ENCODE measurements at regions not wholly inside any gene's neighbourhood (a gene's known extent, or its start where the extent isn't known, plus 50 kb on each side); places are given as distances from the start of the nearest gene placed in this dataset.
"Not testable (repeated sequence)": the region's sequence is repeated elsewhere in the genome, so short reads cannot be mapped to it uniquely, and the experiment has no call there.

DNA sequence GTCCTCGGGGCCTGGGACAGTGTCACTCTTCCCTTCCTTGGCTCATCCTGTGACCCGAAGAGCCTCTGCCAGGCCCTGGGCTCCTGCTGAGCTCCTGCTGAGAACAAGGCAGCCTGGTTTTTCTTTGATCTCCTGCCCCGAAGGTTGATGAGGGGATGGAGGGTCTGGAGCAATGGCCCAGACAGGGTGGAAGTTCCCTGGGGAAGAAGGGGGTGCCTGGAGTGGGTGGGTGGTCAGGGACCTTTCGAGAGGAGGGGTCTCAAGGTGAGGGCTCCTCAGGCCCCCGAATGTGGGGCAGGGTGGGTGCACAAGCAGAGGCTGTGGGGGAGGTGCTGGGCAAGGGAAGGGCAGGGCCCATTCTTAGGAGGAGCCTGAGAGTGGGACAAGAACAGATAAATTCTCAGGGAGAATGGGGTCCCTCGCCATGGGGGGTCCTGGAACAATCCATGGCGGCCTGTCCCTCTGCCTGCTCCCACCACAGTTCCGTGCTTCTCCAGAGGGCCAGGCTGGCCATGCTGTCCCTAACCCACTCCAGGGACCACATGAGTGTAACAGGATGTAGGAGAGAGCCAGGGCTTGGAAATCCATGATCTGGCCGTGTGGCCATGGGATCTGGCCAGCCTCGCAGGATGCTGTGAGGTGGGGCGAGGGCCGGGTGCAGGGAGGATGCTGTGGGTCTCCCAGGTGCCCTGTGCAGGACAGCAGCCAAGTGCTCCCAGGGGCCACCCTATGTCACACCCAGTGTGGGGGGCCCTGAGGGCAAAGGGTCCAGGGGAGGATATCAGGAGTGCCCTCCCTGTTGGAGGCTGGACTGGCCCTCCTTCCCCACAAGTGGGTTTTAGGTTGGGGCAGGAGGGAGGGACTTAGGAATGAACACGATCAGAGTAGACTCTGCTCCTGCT lies 128.5 kb upstream of the LPCAT1 start:
- H3K9ac ChIP-seq (ENCODE audit: low read length), result peak overlapping the region; percentile 63
- no peaks in the 10 kb centered on the region for H3K27me3 ChIP-seq (ENCODE audit: low read length)
- peak overlapping the region; percentile 70 for H3K4me2 ChIP-seq (ENCODE audit: low read depth, low read length, poor library complexity, severe bottlenecking)
- H3K4me3 ChIP-seq (ENCODE audit: low read length), result peak overlapping the region; percentile 61; the same call in 1 of the 2 replicates
- no peaks in the 10 kb centered on the region for H3K9me2 ChIP-seq (replicated peaks; ENCODE audit: insufficient read depth, low read length)
- DNase-seq, result no peak
- H3K9me3 ChIP-seq (ENCODE audit: low read length), result no peaks in the 10 kb centered on the region
- H3K36me3 ChIP-seq (ENCODE audit: insufficient read depth, low read length), result no peaks in the 10 kb centered on the region
- peaks cover 31% of the 10 kb centered on the region for H3K4me1 ChIP-seq (ENCODE audit: low read length)
- no peaks in the 10 kb centered on the region; the same call in 1 of the 2 replicates for H4K20me1 ChIP-seq (ENCODE audit: insufficient read depth, low read depth, low read length)
- no peak overlapping the region for H3K27ac ChIP-seq (ENCODE audit: low read length)
- H2AFZ ChIP-seq (ENCODE audit: low read length), result no peak overlapping the region
- no peaks in the 10 kb centered on the region for H3K79me2 ChIP-seq (ENCODE audit: low read length)

DNA sequence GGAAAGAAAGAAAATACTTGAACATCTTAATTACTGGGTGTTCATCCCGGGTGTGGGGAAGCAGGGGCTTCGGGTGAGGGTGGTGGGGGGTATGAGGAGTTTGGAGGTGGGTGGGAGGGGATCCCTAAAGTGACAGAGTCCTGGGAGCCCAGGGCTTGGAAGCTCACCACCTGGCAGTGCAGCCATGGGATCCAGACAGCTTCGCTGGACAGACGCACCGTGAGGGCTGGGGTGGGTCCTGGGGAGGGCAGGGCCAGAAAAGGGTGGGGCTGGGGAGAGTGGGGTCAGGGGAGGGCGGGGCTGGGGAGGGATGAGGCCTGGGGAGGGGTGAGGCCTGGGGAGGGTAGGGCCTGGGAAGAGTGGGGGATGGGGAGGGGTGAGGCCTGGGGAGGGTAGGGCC lies 127.5 kb upstream of the LPCAT1 start:
- Histone ChIP-seq H4K20me1 (ENCODE audit: insufficient read depth, low read depth, low read length) (no peaks in the 10 kb centered on the region; the same call in 1 of the 2 replicates), H3K9me3 (ENCODE audit: low read length) (no peaks in the 10 kb centered on the region), H3K4me3 (ENCODE audit: low read length) (no peak overlapping the region), H2AFZ (ENCODE audit: low read length) (no peak overlapping the region), H3K79me2 (ENCODE audit: low read length) (no peaks in the 10 kb centered on the region), H3K9ac (ENCODE audit: low read length) (no peak overlapping the region), H3K36me3 (ENCODE audit: insufficient read depth, low read length) (no peaks in the 10 kb centered on the region), H3K27ac (ENCODE audit: low read length) (no peak overlapping the region), H3K27me3 (ENCODE audit: low read length) (no peaks in the 10 kb centered on the region), H3K4me2 (ENCODE audit: low read depth, low read length, poor library complexity, severe bottlenecking) (no peak overlapping the region), H3K9me2 (replicated peaks; ENCODE audit: insufficient read depth, low read length) (no peaks in the 10 kb centered on the region), H3K4me1 (ENCODE audit: low read length) (peaks cover 31% of the 10 kb centered on the region)
- DNase-seq, result no peak

GRCh38 chr5:1649554-1649953 lies 125.8 kb upstream of the LPCAT1 start:
- no peak overlapping the region for H3K9ac ChIP-seq (ENCODE audit: low read length)
- H3K9me3 ChIP-seq (ENCODE audit: low read length), result no peaks in the 10 kb centered on the region
- H3K4me2 ChIP-seq (ENCODE audit: low read depth, low read length, poor library complexity, severe bottlenecking), result no peak overlapping the region
- H3K79me2 ChIP-seq (ENCODE audit: low read length), result no peaks in the 10 kb centered on the region
- DNase-seq, result no peak
- peaks cover 28% of the 10 kb centered on the region for H3K4me1 ChIP-seq (ENCODE audit: low read length)
- H3K36me3 ChIP-seq (ENCODE audit: insufficient read depth, low read length), result no peaks in the 10 kb centered on the region
- no peaks in the 10 kb centered on the region for H3K27me3 ChIP-seq (ENCODE audit: low read length)
- no peaks in the 10 kb centered on the region for H3K9me2 ChIP-seq (replicated peaks; ENCODE audit: insufficient read depth, low read length)
- H3K27ac ChIP-seq (ENCODE audit: low read length), result no peak overlapping the region
- H3K4me3 ChIP-seq (ENCODE audit: low read length), result no peak overlapping the region
- no peak overlapping the region for H2AFZ ChIP-seq (ENCODE audit: low read length)
- H4K20me1 ChIP-seq (ENCODE audit: insufficient read depth, low read depth, low read length), result no peaks in the 10 kb centered on the region

GRCh38 chr5:1648806-1649205 lies 125.0 kb upstream of the LPCAT1 start:
- no peak overlapping the region for H3K4me2 ChIP-seq (ENCODE audit: low read depth, low read length, poor library complexity, severe bottlenecking)
- no peaks in the 10 kb centered on the region for H3K9me3 ChIP-seq (ENCODE audit: low read length)
- H3K36me3 ChIP-seq (ENCODE audit: insufficient read depth, low read length), result no peaks in the 10 kb centered on the region
- 0 out of 2 replicates have a peak, but pooled peaks cover 3% of the 10 kb centered on the region for H4K20me1 ChIP-seq (ENCODE audit: insufficient read depth, low read depth, low read length)
- DNase-seq, result no peak
- H3K9me2 ChIP-seq (replicated peaks; ENCODE audit: insufficient read depth, low read length), result no peaks in the 10 kb centered on the region
- no peaks in the 10 kb centered on the region for H3K79me2 ChIP-seq (ENCODE audit: low read length)
- no peaks in the 10 kb centered on the region for H3K27me3 ChIP-seq (ENCODE audit: low read length)
- no peak overlapping the region for H3K27ac ChIP-seq (ENCODE audit: low read length)
- H3K4me1 ChIP-seq (ENCODE audit: low read length), result peaks cover 26% of the 10 kb centered on the region
- no peak overlapping the region for H2AFZ ChIP-seq (ENCODE audit: low read length)
- no peak overlapping the region for H3K4me3 ChIP-seq (ENCODE audit: low read length)
- H3K9ac ChIP-seq (ENCODE audit: low read length), result no peak overlapping the region

DNA sequence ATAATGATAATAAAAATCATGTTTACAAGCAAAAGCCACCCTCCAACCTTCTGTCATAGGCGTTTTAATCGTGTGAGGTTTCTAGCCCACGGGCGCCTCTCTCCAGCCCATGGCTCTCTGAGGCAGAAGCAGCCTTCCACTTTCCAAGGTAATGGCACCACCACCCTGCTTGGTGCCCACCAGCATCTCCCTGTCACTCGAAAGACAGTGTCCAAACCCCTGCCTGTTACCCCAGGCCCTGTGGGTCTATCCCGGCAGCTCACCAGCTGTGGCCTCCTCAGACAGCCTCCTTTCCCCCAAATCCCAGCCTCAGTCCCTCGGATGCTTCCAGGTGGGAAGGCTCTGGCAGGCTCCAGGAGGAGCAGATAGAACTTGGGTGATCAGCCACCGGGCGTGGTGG lies 123.8 kb upstream of the LPCAT1 start:
- no peaks in the 10 kb centered on the region for H3K9me3 ChIP-seq (ENCODE audit: low read length)
- DNase-seq, result no peak
- no peak overlapping the region for H3K9ac ChIP-seq (ENCODE audit: low read length)
- peaks cover 15% of the 10 kb centered on the region for H3K4me1 ChIP-seq (ENCODE audit: low read length)
- no peak overlapping the region for H2AFZ ChIP-seq (ENCODE audit: low read length)
- H3K9me2 ChIP-seq (replicated peaks; ENCODE audit: insufficient read depth, low read length), result no peaks in the 10 kb centered on the region
- no peaks in the 10 kb centered on the region for H3K36me3 ChIP-seq (ENCODE audit: insufficient read depth, low read length)
- H3K27ac ChIP-seq (ENCODE audit: low read length), result no peak overlapping the region
- no peak overlapping the region for H3K4me3 ChIP-seq (ENCODE audit: low read length)
- no peaks in the 10 kb centered on the region for H3K79me2 ChIP-seq (ENCODE audit: low read length)
- 0 out of 2 replicates have a peak, but pooled peaks cover 3% of the 10 kb centered on the region for H4K20me1 ChIP-seq (ENCODE audit: insufficient read depth, low read depth, low read length)
- H3K27me3 ChIP-seq (ENCODE audit: low read length), result no peaks in the 10 kb centered on the region
- H3K4me2 ChIP-seq (ENCODE audit: low read depth, low read length, poor library complexity, severe bottlenecking), result no peak overlapping the region

DNA sequence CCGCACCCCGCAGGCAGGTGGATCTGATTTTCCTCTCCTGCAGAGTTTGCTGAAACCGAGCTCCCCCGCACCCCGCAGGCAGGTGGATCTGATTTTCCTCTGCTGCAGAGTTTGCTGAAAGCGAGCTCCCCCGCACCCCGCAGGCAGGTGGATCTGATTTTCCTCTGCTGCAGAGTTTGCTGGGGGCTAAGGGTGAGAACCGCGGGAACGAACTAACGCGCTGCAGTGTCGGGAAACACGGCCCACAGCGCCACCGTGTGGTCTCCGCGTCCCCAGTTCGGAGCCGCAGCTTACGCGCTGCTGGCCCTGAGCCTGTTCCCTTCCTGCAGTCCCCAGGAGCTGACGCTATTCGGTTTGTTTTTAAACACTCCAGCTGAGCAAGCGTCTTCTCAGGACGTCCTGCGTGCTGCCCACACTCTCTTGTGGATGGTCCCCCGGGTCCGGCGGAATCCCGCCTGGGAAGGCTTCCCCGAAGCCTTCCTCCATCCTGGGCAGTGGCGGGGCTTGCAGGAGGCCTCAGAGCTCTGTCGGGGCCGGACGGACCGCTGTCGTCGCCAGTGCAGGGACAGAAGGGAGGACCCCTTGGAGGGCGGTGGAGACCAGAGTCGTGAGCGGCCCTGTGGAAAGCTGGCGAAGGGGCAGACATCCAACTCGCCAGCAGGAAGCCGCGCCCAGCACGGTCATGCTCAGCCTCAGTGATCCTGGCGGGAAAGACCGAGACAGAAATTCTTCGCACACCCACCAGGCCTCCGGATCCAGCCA lies 121.2 kb upstream of the LPCAT1 start:
- H3K4me1 ChIP-seq (ENCODE audit: low read length), result peaks cover 7% of the 10 kb centered on the region
- H3K4me2 ChIP-seq (ENCODE audit: low read depth, low read length, poor library complexity, severe bottlenecking), result no peak overlapping the region
- H3K27me3 ChIP-seq (ENCODE audit: low read length), result no peaks in the 10 kb centered on the region
- H3K36me3 ChIP-seq (ENCODE audit: insufficient read depth, low read length), result no peaks in the 10 kb centered on the region
- no peaks in the 10 kb centered on the region for H3K79me2 ChIP-seq (ENCODE audit: low read length)
- H3K9ac ChIP-seq (ENCODE audit: low read length), result no peak overlapping the region
- no peaks in the 10 kb centered on the region for H3K9me3 ChIP-seq (ENCODE audit: low read length)
- DNase-seq, result peak; percentile 92
- H4K20me1 ChIP-seq (ENCODE audit: insufficient read depth, low read depth, low read length), result 0 out of 2 replicates have a peak, but pooled peaks cover 3% of the 10 kb centered on the region
- H3K4me3 ChIP-seq (ENCODE audit: low read length), result no peak overlapping the region
- H3K27ac ChIP-seq (ENCODE audit: low read length), result no peak overlapping the region
- no peaks in the 10 kb centered on the region for H3K9me2 ChIP-seq (replicated peaks; ENCODE audit: insufficient read depth, low read length)
- H2AFZ ChIP-seq (ENCODE audit: low read length), result no peak overlapping the region

DNA sequence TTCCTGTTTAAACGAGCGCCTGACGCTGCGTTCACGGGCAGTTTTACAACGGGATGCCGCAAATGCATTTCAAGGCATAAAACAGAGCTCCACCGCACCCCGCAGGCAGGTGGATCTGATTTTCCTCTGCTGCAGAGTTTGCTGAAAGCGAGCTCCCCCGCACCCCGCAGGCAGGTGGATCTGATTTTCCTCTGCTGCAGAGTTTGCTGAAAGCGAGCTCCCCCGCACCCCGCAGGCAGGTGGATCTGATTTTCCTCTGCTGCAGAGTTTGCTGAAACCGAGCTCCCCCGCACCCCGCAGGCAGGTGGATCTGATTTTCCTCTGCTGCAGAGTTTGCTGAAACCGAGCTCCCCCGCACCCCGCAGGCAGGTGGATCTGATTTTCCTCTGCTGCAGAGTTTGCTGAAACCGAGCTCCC lies 120.6 kb upstream of the LPCAT1 start:
- not testable (repeated sequence) for H3K36me3 ChIP-seq (ENCODE audit: insufficient read depth, low read length); H3K4me3 ChIP-seq (ENCODE audit: low read length); H3K4me2 ChIP-seq (ENCODE audit: low read depth, low read length, poor library complexity, severe bottlenecking); H3K9me2 ChIP-seq (replicated peaks; ENCODE audit: insufficient read depth, low read length); H4K20me1 ChIP-seq (ENCODE audit: insufficient read depth, low read depth, low read length); DNase-seq; H2AFZ ChIP-seq (ENCODE audit: low read length); H3K9me3 ChIP-seq (ENCODE audit: low read length); H3K27ac ChIP-seq (ENCODE audit: low read length); H3K9ac ChIP-seq (ENCODE audit: low read length); H3K4me1 ChIP-seq (ENCODE audit: low read length); H3K79me2 ChIP-seq (ENCODE audit: low read length); H3K27me3 ChIP-seq (ENCODE audit: low read length)

DNA sequence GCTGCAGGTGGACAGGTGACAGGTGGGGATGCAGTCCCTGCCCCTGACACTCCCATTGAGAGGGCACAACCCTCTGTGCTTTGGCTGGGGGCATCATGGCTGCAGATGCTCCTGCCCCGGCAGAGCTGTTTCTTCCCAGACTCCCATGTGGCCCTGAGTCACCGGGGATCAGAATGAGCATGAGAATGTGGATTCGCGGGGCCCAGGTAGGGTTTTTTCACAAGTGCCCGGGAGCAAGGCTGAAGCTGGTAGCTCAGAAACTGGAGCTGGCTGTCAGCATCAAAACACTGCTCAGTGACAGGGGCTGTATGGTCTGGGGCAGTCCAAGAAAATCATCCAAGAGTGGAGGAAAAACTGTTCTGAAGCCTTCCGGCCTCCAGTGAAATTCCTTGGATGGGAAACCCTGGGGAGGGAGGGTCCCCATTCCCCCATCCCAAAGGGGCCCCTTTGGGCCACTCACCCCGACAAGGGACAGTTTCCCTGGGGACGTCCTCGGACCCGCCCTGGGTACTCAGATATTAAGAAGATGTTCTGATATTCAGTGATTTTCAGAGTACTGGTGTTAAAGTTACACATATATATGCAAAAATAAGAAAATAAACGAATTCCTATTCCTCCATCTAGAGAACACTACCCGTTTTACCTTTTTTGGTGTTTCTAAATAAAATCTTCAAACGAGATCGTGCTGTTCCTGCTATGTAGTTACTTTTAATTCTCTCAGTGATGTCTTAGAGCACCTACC lies 120.1 kb upstream of the LPCAT1 start:
- H3K27me3 ChIP-seq (ENCODE audit: low read length), result no peaks in the 10 kb centered on the region
- H3K9ac ChIP-seq (ENCODE audit: low read length), result no peak overlapping the region
- H3K4me1 ChIP-seq (ENCODE audit: low read length), result peaks cover 7% of the 10 kb centered on the region
- DNase-seq, result no peak
- H3K79me2 ChIP-seq (ENCODE audit: low read length), result no peaks in the 10 kb centered on the region
- H3K4me3 ChIP-seq (ENCODE audit: low read length), result no peak overlapping the region
- H3K9me3 ChIP-seq (ENCODE audit: low read length), result no peaks in the 10 kb centered on the region
- no peak overlapping the region for H3K4me2 ChIP-seq (ENCODE audit: low read depth, low read length, poor library complexity, severe bottlenecking)
- H3K27ac ChIP-seq (ENCODE audit: low read length), result no peak overlapping the region
- H4K20me1 ChIP-seq (ENCODE audit: insufficient read depth, low read depth, low read length), result 0 out of 2 replicates have a peak, but pooled peaks cover 3% of the 10 kb centered on the region
- H3K36me3 ChIP-seq (ENCODE audit: insufficient read depth, low read length), result no peaks in the 10 kb centered on the region
- no peaks in the 10 kb centered on the region for H3K9me2 ChIP-seq (replicated peaks; ENCODE audit: insufficient read depth, low read length)
- no peak overlapping the region for H2AFZ ChIP-seq (ENCODE audit: low read length)

Measured in Karpas-422 (cell line).